ENCODE measurements at regions not wholly inside any gene's neighbourhood (a gene's known extent, or its start where the extent isn't known, plus 50 kb on each side); places are given as distances from the start of the nearest gene placed in this dataset.

GRCh38 chr5:119808024-119808423, 178.7 kb downstream of the FAM170A start:
- no peak for TF ChIP-seq CTCF (IDR thresholded peaks at IDR 0.05)
- no peaks in the 10 kb centered on the region for H3K27me3 ChIP-seq
- H3K4me1 ChIP-seq: no peaks in the 10 kb centered on the region
- intact Hi-C loops (cut with DNase I): no loop called here
- H3K36me3 ChIP-seq: no peaks in the 10 kb centered on the region
- DNase-seq (no peak), ATAC-seq (no peak)
- no peaks in the 10 kb centered on the region for H3K9me3 ChIP-seq
- H3K27ac ChIP-seq: no peak overlapping the region
- no peak overlapping the region for H3K4me3 ChIP-seq

- no peaks in the 10 kb centered on the region for H3K27me3 ChIP-seq
- H3K27ac ChIP-seq: no peak overlapping the region
- no peak for ATAC-seq
- intact Hi-C loops (cut with DNase I): no loop called here
- H3K36me3 ChIP-seq: no peaks in the 10 kb centered on the region
- no peak overlapping the region for H3K4me3 ChIP-seq
- TF ChIP-seq CTCF (IDR thresholded peaks at IDR 0.05): no peak
- no peaks in the 10 kb centered on the region for H3K4me1 ChIP-seq
- no peaks in the 10 kb centered on the region for H3K9me3 ChIP-seq
- no peak for DNase-seq
Observed at GRCh38 chr5:119808474-119808873, 179.1 kb downstream of the FAM170A start.

GRCh38 chr5:119810217-119810616, 180.9 kb downstream of the FAM170A start:
- H3K9me3 ChIP-seq: no peaks in the 10 kb centered on the region
- no peak for TF ChIP-seq CTCF (IDR thresholded peaks at IDR 0.05)
- intact Hi-C loops (cut with DNase I): no loop called here
- DNase-seq: no peak
- H3K4me3 ChIP-seq: no peak overlapping the region
- no peaks in the 10 kb centered on the region for H3K27me3 ChIP-seq
- no peaks in the 10 kb centered on the region for H3K36me3 ChIP-seq
- no peaks in the 10 kb centered on the region for H3K4me1 ChIP-seq
- H3K27ac ChIP-seq: no peak overlapping the region
- ATAC-seq: no peak

GRCh38 chr5:119811458-119811857, 182.1 kb downstream of the FAM170A start:
- no peak for DNase-seq
- no peak overlapping the region for H3K27ac ChIP-seq
- no peak for ATAC-seq
- H3K4me1 ChIP-seq: no peaks in the 10 kb centered on the region
- H3K9me3 ChIP-seq: no peaks in the 10 kb centered on the region
- H3K4me3 ChIP-seq: no peak overlapping the region
- no peak for TF ChIP-seq CTCF (IDR thresholded peaks at IDR 0.05)
- no peaks in the 10 kb centered on the region for H3K27me3 ChIP-seq
- H3K36me3 ChIP-seq: no peaks in the 10 kb centered on the region
- intact Hi-C loops (cut with DNase I): no loop called here

GRCh38 chr5:119814655-119815054, 185.3 kb downstream of the FAM170A start:
- no peaks in the 10 kb centered on the region for H3K36me3 ChIP-seq
- no peak for DNase-seq
- no peak overlapping the region for H3K27ac ChIP-seq
- no peak overlapping the region for H3K4me3 ChIP-seq
- H3K9me3 ChIP-seq: no peaks in the 10 kb centered on the region
- no peak for TF ChIP-seq CTCF (IDR thresholded peaks at IDR 0.05)
- no peaks in the 10 kb centered on the region for H3K27me3 ChIP-seq
- ATAC-seq: no peak
- intact Hi-C loops (cut with DNase I): no loop called here
- H3K4me1 ChIP-seq: no peaks in the 10 kb centered on the region

- TF ChIP-seq CTCF (IDR thresholded peaks at IDR 0.05): no peak
- intact Hi-C loops (cut with DNase I): no loop called here
- ATAC-seq: no peak
Observed at GRCh38 chr5:119816055-119816454, 186.7 kb downstream of the FAM170A start.

More at GRCh38 chr5:119816055-119816454, 186.7 kb downstream of the FAM170A start:
- DNase-seq: no peak
- Histone ChIP-seq H3K4me1 (no peaks in the 10 kb centered on the region), H3K27ac (no peak overlapping the region), H3K27me3 (no peaks in the 10 kb centered on the region), H3K4me3 (no peak overlapping the region), H3K9me3 (no peaks in the 10 kb centered on the region), H3K36me3 (no peaks in the 10 kb centered on the region)

Measured in upper lobe of right lung (tissue), 1 donor.